D341Med (cell line): ENCODE measurements at regions not wholly inside any gene's neighbourhood (a gene's known extent, or its start where the extent isn't known, plus 50 kb on each side); places are given as distances from the start of the nearest gene placed in this dataset.
"Not testable (repeated sequence)": the region's sequence is repeated elsewhere in the genome, so short reads cannot be mapped to it uniquely, and the experiment has no call there.

Experiments
- DNase-seq: peaks from one replicate; pipeline ENCODE4 v3.0.0; 2012; ENCODE audit warnings: low spot score

GRCh38 chr4:179695175-179695574 is 2252.9 kb upstream of the AGA start:
- DNase-seq = no peak

GRCh38 chr4:179698321-179698720 is 2256.1 kb upstream of the AGA start:
- DNase-seq = no peak

- no peak for DNase-seq
These were observed 2267.9 kb upstream of the AGA start for GRCh38 chr4:179709961-179710624.

- no peak for DNase-seq
These were observed 2277.7 kb upstream of the AGA start for GRCh38 chr4:179719766-179720450.

GRCh38 chr4:179726491-179726890 is 2284.3 kb upstream of the AGA start:
- not testable (repeated sequence) for DNase-seq

- no peak for DNase-seq
These were observed 2286.1 kb upstream of the AGA start for GRCh38 chr4:179728305-179728704.

GRCh38 chr4:179736820-179737219 is 2294.6 kb upstream of the AGA start:
- DNase-seq = not testable (repeated sequence)

GRCh38 chr4:179738822-179739221 is 2296.6 kb upstream of the AGA start:
- no peak for DNase-seq

GRCh38 chr4:179747218-179747910 is 2305.1 kb upstream of the AGA start:
- DNase-seq = no peak

GRCh38 chr4:179748837-179749236 is 2306.6 kb upstream of the AGA start:
- DNase-seq = no peak

- DNase-seq = no peak
These were observed 2308.1 kb upstream of the AGA start for GRCh38 chr4:179750374-179750773.

GRCh38 chr4:179751669-179752068 is 2309.4 kb upstream of the AGA start:
- DNase-seq = no peak

- DNase-seq = no peak
These were observed 2313.1 kb upstream of the AGA start for GRCh38 chr4:179755322-179755721.

GRCh38 chr4:179757641-179758040 is 2315.4 kb upstream of the AGA start:
- no peak for DNase-seq

- DNase-seq = no peak
These were observed 2320.6 kb upstream of the AGA start for GRCh38 chr4:179762840-179763239.

GRCh38 chr4:179766938-179767337 is 2324.7 kb upstream of the AGA start:
- no peak for DNase-seq

- no peak for DNase-seq
These were observed 2326.8 kb upstream of the AGA start for GRCh38 chr4:179768996-179769395.

GRCh38 chr4:179797738-179798137 is 2355.5 kb upstream of the AGA start:
- DNase-seq = no peak

- DNase-seq = no peak
These were observed 2361.6 kb upstream of the AGA start for GRCh38 chr4:179803857-179804256.

- no peak for DNase-seq
These were observed 2362.2 kb upstream of the AGA start for GRCh38 chr4:179804440-179804839.

- no peak for DNase-seq
These were observed 2375.1 kb upstream of the AGA start for GRCh38 chr4:179817317-179817716.

GRCh38 chr4:179823342-179823741 is 2381.1 kb upstream of the AGA start:
- DNase-seq = no peak

GRCh38 chr4:179831274-179831673 is 2389.0 kb upstream of the AGA start:
- DNase-seq = no peak
